LNCaP clone FGC (cell line): ENCODE measurements at regions not wholly inside any gene's neighbourhood (a gene's known extent, or its start where the extent isn't known, plus 50 kb on each side); places are given as distances from the start of the nearest gene placed in this dataset.
"Not testable (repeated sequence)": the region's sequence is repeated elsewhere in the genome, so short reads cannot be mapped to it uniquely, and the experiment has no call there.

ENCODE experiments used
- DNase-seq: peaks from one replicate; pipeline ENCODE4 v3.0.0-alpha.2; 2011; ENCODE audit warnings: low read depth
- H3K4me3 ChIP-seq: 2 replicates; pipeline ENCODE4 v1.5.1; 2011; ENCODE audit warnings: mild to moderate bottlenecking, low read depth, low read length, control low read depth
- TF ChIP-seq, protein P1 (sequence below): IDR thresholded peaks from 2 replicates; pipeline ENCODE4 v1.5.1; 2012; ENCODE audit warnings: mild to moderate bottlenecking; ENCODE audit not compliant: control insufficient read depth, insufficient read depth; ENCODE audit errors: extremely low read depth

- DNase-seq, result no peak
- TF ChIP-seq, protein P1, sequence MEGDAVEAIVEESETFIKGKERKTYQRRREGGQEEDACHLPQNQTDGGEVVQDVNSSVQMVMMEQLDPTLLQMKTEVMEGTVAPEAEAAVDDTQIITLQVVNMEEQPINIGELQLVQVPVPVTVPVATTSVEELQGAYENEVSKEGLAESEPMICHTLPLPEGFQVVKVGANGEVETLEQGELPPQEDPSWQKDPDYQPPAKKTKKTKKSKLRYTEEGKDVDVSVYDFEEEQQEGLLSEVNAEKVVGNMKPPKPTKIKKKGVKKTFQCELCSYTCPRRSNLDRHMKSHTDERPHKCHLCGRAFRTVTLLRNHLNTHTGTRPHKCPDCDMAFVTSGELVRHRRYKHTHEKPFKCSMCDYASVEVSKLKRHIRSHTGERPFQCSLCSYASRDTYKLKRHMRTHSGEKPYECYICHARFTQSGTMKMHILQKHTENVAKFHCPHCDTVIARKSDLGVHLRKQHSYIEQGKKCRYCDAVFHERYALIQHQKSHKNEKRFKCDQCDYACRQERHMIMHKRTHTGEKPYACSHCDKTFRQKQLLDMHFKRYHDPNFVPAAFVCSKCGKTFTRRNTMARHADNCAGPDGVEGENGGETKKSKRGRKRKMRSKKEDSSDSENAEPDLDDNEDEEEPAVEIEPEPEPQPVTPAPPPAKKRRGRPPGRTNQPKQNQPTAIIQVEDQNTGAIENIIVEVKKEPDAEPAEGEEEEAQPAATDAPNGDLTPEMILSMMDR, result no peak
- no peak overlapping the region for H3K4me3 ChIP-seq
These were observed 208.1 kb downstream of the SATB1 start for GRCh38 chr3:18216996-18217395.

- H3K4me3 ChIP-seq, result no peak overlapping the region
- TF ChIP-seq, protein P1, result no peak
- DNase-seq, result no peak
These were observed 209.5 kb downstream of the SATB1 start for GRCh38 chr3:18215639-18216038.

GRCh38 chr3:18211116-18211515, 214.0 kb downstream of the SATB1 start:
- TF ChIP-seq, protein P1, result no peak
- H3K4me3 ChIP-seq, result no peak overlapping the region
- DNase-seq, result no peak

GRCh38 chr3:18208856-18209255, 216.3 kb downstream of the SATB1 start:
- H3K4me3 ChIP-seq, result no peak overlapping the region
- TF ChIP-seq, protein P1, result no peak
- DNase-seq, result no peak

GRCh38 chr3:18208091-18208490, 217.0 kb downstream of the SATB1 start:
- TF ChIP-seq, protein P1, result no peak
- no peak overlapping the region for H3K4me3 ChIP-seq
- no peak for DNase-seq

DNA sequence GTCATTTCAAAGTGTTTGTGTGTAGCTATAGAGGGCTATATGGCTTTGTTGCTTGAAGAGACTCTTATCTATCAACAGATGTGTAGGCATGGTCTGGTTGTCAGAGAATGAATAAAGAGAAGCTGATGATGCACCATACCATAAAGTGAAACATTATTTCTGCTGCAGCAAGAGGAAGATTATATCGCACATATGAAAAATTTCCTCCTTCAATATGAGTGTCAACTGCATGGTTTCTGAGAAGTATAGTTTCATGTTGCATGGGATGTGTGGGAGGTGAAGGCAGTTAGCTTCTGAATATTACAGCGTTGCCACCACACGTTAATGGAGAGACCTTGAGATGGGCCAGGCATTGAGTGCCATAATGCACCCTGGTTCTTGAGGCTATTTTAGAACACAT, 217.9 kb downstream of the SATB1 start:
- DNase-seq, result no peak
- no peak overlapping the region for H3K4me3 ChIP-seq
- TF ChIP-seq, protein P1, result no peak

- DNase-seq, H3K4me3 ChIP-seq: not testable (repeated sequence)
These were observed 219.4 kb downstream of the SATB1 start for GRCh38 chr3:18205701-18206100.
